Endothelial cell (in vitro differentiated cells): ENCODE measurements at regions not wholly inside any gene's neighbourhood (a gene's known extent, or its start where the extent isn't known, plus 50 kb on each side); places are given as distances from the start of the nearest gene placed in this dataset.

Experiments
- DNase-seq: peaks from one replicate; pipeline ENCODE4 v3.0.0; 2021; ENCODE audit warnings: low spot score
- H3K27ac Mint-ChIP-seq: one replicate; pipeline ENCODE4 v1.8.0; 2021; ENCODE audit warnings: mixed read lengths, inconsistent platforms; ENCODE audit not compliant: unreplicated experiment
- H3K27me3 Mint-ChIP-seq: one replicate; pipeline ENCODE4 v1.8.0; 2021; ENCODE audit warnings: mild to moderate bottlenecking, moderate library complexity, mixed read lengths, inconsistent platforms; ENCODE audit not compliant: unreplicated experiment
- H3K36me3 Mint-ChIP-seq: one replicate; pipeline ENCODE4 v1.8.0; 2021; ENCODE audit warnings: mild to moderate bottlenecking, low read depth, mixed read lengths, inconsistent platforms; ENCODE audit not compliant: unreplicated experiment
- H3K4me1 Mint-ChIP-seq: one replicate; pipeline ENCODE4 v1.8.0; 2021; ENCODE audit warnings: mild to moderate bottlenecking, mixed read lengths, inconsistent platforms; ENCODE audit not compliant: unreplicated experiment
- H3K4me3 Mint-ChIP-seq: one replicate; pipeline ENCODE4 v1.8.0; 2021; ENCODE audit warnings: mild to moderate bottlenecking, mixed read lengths, inconsistent platforms; ENCODE audit not compliant: unreplicated experiment
- H3K9me3 Mint-ChIP-seq: one replicate; pipeline ENCODE4 v1.8.0; 2021; ENCODE audit warnings: mixed read lengths, inconsistent platforms; ENCODE audit not compliant: unreplicated experiment
- TF ChIP-seq, protein P1 (sequence below): fragments of 200-600 bp; sonication (generic); IDR thresholded peaks from one replicate; pipeline ENCODE4 v1.5.0; 2021; ENCODE audit warnings: antibody characterized with exemption; ENCODE audit not compliant: unreplicated experiment

GRCh38 chr10:112898540-112899390 is 51.3 kb upstream of the TCF7L2 start:
- DNase-seq, result peak; percentile 19
- Mint-ChIP-seq H3K4me1 (peaks cover 4% of the 10 kb centered on the region), H3K9me3 (no peaks in the 10 kb centered on the region), H3K4me3 (peak overlapping the region; percentile 62), H3K27me3 (peaks cover 3% of the 10 kb centered on the region), H3K36me3 (peaks cover 3% of the 10 kb centered on the region), H3K27ac (no peak overlapping the region)
- TF ChIP-seq, protein P1, sequence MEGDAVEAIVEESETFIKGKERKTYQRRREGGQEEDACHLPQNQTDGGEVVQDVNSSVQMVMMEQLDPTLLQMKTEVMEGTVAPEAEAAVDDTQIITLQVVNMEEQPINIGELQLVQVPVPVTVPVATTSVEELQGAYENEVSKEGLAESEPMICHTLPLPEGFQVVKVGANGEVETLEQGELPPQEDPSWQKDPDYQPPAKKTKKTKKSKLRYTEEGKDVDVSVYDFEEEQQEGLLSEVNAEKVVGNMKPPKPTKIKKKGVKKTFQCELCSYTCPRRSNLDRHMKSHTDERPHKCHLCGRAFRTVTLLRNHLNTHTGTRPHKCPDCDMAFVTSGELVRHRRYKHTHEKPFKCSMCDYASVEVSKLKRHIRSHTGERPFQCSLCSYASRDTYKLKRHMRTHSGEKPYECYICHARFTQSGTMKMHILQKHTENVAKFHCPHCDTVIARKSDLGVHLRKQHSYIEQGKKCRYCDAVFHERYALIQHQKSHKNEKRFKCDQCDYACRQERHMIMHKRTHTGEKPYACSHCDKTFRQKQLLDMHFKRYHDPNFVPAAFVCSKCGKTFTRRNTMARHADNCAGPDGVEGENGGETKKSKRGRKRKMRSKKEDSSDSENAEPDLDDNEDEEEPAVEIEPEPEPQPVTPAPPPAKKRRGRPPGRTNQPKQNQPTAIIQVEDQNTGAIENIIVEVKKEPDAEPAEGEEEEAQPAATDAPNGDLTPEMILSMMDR, result no peak

DNA sequence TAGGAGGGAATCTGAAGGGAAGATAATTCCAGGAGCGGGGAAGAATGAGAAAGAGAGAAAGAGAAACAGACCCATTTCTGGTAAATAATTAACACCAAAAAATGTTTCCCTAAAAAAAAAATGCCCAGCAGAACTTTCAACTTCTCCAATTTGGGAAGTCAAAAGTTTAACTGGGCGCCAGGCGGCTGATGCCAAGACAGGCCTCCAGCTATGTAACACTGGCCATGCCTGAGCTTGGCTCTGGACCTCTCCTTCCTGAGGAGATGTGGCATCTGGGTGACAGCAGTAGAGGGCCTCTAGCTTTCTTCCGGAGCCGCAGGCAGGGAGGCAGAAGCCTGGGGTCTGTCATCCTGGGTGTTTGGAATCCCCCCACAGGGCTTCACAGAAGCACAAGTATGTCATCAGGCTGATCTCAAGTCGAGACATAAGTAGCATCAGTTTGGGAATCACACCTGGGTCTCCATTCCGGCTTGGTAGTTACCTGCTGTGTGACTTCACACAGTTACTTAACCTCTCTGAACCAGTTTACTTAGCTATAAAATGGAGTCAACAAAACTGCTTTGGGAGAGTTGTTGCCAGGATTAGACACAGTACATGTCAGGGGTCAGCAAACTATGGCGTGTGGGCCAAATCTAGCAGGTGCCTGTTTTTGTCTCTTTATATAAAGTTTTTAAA is 50.5 kb upstream of the TCF7L2 start:
- TF ChIP-seq, protein P1, result no peak
- H3K27me3 Mint-ChIP-seq, result peaks cover 3% of the 10 kb centered on the region
- no peaks in the 10 kb centered on the region for H3K9me3 Mint-ChIP-seq
- no peak overlapping the region for H3K27ac Mint-ChIP-seq
- H3K4me3 Mint-ChIP-seq, result peak overlapping the region; percentile 62
- H3K4me1 Mint-ChIP-seq, result peaks cover 4% of the 10 kb centered on the region
- no peak for DNase-seq
- peaks cover 3% of the 10 kb centered on the region for H3K36me3 Mint-ChIP-seq
